COLO668 (cell line): ENCODE measurements at regions not wholly inside any gene's neighbourhood (a gene's known extent, or its start where the extent isn't known, plus 50 kb on each side); places are given as distances from the start of the nearest gene placed in this dataset.
A peak's percentile ranks its signal among the peaks of the same experiment; 100 is the strongest.

Experiments used
- DNase-seq: peaks from one replicate; lab custom pipeline; 2025; ENCODE audit not compliant: unreplicated experiment; lab: John Stamatoyannopoulos, UW

- no peak for DNase-seq
These were observed 282.9 kb downstream of the SOX9 start for GRCh38 chr17:72403713-72404209.

GRCh38 chr17:72404872-72405271 lies 284.1 kb downstream of the SOX9 start:
- no peak for DNase-seq

- DNase-seq, result no peak
These were observed 284.9 kb downstream of the SOX9 start for GRCh38 chr17:72405662-72406230.

- DNase-seq, result no peak
These were observed 285.7 kb downstream of the SOX9 start for GRCh38 chr17:72406498-72406897.

- peak; percentile 75 for DNase-seq
These were observed 286.6 kb downstream of the SOX9 start for GRCh38 chr17:72407336-72407909.

GRCh38 chr17:72407931-72408330 lies 287.1 kb downstream of the SOX9 start:
- peak; percentile 21 for DNase-seq

- DNase-seq, result no peak
These were observed 287.8 kb downstream of the SOX9 start for GRCh38 chr17:72408641-72409040.

GRCh38 chr17:72409405-72410002 lies 288.7 kb downstream of the SOX9 start:
- no peak for DNase-seq

- DNase-seq, result no peak
These were observed 290.3 kb downstream of the SOX9 start for GRCh38 chr17:72411124-72411563.

- no peak for DNase-seq
These were observed 291.8 kb downstream of the SOX9 start for GRCh38 chr17:72412650-72413076.

- no peak for DNase-seq
These were observed 292.5 kb downstream of the SOX9 start for GRCh38 chr17:72413077-72414031.

- DNase-seq, result no peak
These were observed 293.2 kb downstream of the SOX9 start for GRCh38 chr17:72414032-72414396.

GRCh38 chr17:72414967-72415853 lies 294.4 kb downstream of the SOX9 start:
- DNase-seq, result no peak

GRCh38 chr17:72416054-72416675 lies 295.3 kb downstream of the SOX9 start:
- DNase-seq, result peak; percentile 21

GRCh38 chr17:72416905-72417304 lies 296.1 kb downstream of the SOX9 start:
- no peak for DNase-seq

- no peak for DNase-seq
These were observed 296.8 kb downstream of the SOX9 start for GRCh38 chr17:72417627-72418026.

GRCh38 chr17:72419866-72420774 lies 299.3 kb downstream of the SOX9 start:
- DNase-seq, result peak; percentile 56

- peak; percentile 24 for DNase-seq
These were observed 299.9 kb downstream of the SOX9 start for GRCh38 chr17:72420775-72421127.
